DMS79 treated with DMSO at 0.1 percent for 48 hours (cell line): ENCODE measurements at regions not wholly inside any gene's neighbourhood (a gene's known extent, or its start where the extent isn't known, plus 50 kb on each side); places are given as distances from the start of the nearest gene placed in this dataset.
"Not testable (repeated sequence)": the region's sequence is repeated elsewhere in the genome, so short reads cannot be mapped to it uniquely, and the experiment has no call there.

ENCODE experiments used
- DNase-seq: peaks from one replicate; lab custom pipeline; 2025; lab: John Stamatoyannopoulos, UW

- DNase-seq = no peak
These were observed 614.8 kb upstream of the DIPK2B start for GRCh38 chrX:45815441-45815840.

GRCh38 chrX:45811326-45811725 is 610.6 kb upstream of the DIPK2B start:
- no peak for DNase-seq

GRCh38 chrX:45807572-45808425 is 607.1 kb upstream of the DIPK2B start:
- DNase-seq = no peak

GRCh38 chrX:45806410-45807121 is 605.9 kb upstream of the DIPK2B start:
- no peak for DNase-seq

DNA sequence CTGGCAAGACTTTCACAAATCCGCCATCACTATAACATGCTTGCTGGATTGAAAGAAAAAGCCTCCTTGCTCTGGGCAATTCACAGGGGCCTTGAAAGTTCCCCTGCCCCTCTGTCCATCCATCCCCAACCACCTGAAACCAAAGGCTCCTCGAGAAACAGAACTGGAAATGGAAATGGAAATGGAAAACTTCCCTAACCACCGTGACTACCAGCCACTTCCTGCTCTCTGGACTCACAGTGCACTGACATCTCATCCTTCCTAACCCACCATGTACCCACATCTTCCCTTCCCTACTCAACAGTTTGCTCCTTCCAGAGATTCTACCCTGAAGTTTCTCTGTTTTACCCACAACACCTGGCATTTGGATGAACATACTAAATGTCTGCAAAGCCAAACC is 603.6 kb upstream of the DIPK2B start:
- DNase-seq = no peak

DNA sequence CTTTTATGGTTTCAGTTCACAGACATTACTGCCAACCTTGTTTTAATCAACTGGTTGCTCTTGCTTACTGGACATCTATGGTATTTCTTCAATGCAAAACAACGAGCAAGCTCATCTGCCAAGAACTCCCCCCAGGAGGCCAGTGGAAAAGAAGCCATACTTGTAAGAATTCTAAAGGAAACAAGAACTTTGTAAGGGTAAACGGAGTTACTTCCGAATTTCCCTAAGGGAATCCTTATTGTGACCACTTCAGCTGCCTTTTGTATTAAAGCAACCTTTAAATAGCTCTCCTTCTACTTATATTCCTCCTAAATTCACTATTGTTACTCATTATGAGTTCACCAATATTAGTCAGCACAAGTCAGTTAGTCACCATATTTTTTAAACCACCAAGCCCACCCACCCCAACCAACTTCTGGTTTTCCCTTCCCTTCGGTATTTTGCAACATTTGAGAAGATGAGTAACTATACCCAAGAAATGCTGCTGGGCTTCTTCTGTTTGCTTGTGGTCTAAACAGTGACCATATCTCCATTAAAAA is 602.8 kb upstream of the DIPK2B start:
- no peak for DNase-seq

DNA sequence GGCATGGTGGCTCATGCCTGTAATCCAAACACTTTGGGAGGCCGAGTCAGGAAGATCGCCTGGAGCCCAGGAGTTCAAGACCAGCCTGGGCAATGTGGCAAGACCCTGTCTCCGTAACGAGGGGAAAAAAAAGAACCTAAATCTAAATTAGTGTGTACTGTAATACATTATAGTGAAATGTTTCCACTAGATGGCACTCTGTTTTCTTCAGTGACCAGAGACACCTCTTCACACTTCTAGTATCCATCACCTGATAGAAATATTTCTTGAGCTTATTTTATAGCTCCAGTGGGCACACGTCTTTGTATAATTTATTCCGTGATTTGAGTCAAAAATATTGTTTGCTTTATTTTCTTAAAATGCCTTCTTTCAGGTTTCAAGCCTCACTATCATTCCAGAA is 600.9 kb upstream of the DIPK2B start:
- DNase-seq = no peak

DNA sequence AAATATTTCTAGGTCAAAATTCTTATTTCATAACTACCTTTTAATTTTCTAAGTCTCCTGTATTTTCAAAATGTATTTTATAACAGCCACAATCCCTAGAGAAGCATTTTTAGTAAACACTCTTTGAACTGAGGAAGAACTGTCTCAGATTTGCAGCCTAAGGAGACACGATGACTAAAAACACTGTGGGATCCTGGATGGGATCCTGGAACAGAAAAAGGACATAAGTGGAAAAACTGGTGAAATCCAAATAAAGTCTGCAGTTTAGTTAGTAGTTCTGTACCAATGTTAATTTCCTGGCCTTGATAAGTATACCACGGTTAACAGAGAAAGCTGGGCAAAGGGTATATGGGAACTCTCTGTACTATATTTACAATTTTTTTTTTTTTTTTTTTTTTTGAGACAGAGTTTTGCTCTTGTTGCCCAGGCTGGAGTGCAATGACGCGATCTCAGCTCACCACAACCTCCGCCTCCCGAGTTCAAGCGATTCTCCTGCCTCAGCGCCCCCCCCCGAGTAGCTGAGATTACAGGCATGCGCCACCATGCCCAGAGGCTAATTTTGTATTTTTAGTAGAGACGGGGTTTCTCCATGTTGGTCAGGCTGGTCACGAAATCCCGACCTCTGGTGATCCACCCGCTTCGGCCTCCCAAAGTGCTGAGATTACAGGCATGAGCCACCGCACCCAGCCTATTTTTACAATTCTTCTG is 600.2 kb upstream of the DIPK2B start:
- not testable (repeated sequence) for DNase-seq

- DNase-seq = no peak
These were observed 598.9 kb upstream of the DIPK2B start for GRCh38 chrX:45799576-45799975.

DNA sequence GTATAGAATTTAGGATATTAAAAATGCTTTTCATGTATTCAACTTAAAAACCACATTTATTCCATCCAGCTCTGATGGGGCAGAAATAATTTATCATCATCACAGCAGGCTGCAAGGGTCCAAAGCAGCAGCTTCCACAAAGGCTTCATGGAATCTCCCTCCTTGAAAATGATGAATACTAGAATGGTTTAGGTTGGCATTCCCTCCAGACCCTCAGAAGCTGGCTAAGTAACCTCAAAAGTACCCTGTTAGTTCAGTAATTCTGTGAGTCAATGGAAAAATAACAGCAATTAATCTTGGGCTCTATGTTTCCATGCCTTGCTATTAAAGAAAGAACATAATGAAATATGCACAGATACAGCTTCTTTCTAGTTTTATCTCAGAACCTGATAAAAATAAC is 594.9 kb upstream of the DIPK2B start:
- DNase-seq = no peak

- no peak for DNase-seq
These were observed 594.3 kb upstream of the DIPK2B start for GRCh38 chrX:45794995-45795337.

DNA sequence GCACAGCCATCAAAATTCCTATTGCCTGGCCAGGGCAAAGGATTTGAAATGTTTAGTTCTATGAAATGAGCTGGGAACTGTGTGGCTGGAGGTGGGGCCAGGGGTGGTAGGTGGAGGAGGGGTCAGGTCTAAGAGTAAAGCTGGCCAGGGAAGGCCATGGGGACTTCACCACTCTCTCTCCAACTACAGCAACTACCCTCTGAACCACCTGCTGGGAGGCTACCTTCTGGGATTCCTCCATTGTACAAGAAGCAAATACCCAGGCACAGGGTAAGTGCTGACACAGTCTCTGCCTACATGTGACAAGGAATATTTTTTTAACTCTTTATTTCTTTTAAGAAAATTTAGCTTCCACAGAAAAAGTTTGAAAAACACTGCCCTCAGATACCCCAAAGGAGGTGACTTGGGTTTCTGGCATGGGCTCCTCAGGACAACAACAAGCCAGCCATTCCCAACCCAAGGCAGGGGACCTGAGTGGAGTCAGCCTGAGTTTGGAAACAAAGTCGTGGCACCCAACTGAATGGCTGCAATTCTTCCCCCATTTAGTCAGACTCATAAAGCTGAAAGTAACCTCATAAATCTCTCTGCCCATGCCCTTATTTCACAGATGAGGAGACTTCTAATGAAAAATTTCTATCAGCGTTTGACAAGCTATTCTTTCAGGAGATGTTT is 593.8 kb upstream of the DIPK2B start:
- no peak for DNase-seq

- DNase-seq = no peak
These were observed 588.3 kb upstream of the DIPK2B start for GRCh38 chrX:45788941-45789348.

DNA sequence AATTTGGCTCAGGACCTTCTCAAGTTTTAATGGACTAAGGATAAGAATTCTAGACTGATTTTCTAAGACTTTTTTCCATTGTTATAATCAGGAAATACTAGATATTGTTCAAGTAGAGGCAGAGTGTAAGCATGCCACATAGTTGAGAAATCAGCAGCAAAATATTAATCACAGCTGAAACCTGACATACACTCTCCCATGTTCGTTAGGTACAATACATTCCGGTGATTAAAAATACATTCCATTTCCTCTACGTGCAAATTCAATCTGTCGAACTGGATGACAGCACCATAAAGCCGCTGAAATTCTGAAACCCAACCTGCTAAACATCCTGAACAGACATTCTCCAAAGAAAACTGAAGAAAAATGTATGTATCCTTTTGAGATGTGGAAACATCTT is 587.6 kb upstream of the DIPK2B start:
- DNase-seq = no peak

DNA sequence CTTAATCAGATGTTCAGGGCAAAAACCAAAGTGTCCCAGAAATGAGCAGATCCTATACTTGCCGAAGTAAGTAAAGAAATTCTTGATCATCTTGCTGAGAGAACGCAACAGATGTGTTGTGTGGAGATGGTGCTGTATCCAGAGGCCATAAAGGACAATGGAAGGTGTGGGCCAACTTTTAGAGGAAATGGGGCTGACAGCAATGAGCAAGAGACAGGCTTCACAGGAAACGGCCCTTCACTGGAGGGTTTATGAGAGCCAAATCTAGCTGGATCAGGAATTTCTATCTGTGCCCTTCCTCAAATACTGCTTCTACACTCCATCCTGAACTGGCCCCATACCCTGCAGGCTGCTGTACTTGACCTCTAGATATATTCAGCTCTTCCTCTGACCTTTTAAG is 583.9 kb upstream of the DIPK2B start:
- no peak for DNase-seq

DNA sequence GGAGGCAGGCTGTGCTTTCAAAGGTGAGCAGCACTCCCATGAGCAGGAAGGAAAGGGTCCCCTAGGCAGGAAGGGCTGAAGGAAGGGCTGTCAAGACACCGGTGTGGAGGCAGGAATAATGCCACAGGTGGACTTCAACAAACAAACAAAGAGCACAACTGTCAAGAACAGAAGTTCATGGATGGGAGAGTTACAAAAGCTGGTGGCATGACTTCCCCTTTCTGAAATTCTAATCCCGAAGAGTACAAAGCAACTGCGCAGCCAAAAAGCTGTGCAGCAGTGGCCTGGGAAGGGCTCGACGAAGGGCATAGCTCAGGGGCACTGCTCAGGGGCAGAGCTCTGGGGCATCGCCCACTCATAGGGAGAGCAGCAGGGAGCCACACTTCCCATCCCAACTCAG is 582.3 kb upstream of the DIPK2B start:
- no peak for DNase-seq

DNA sequence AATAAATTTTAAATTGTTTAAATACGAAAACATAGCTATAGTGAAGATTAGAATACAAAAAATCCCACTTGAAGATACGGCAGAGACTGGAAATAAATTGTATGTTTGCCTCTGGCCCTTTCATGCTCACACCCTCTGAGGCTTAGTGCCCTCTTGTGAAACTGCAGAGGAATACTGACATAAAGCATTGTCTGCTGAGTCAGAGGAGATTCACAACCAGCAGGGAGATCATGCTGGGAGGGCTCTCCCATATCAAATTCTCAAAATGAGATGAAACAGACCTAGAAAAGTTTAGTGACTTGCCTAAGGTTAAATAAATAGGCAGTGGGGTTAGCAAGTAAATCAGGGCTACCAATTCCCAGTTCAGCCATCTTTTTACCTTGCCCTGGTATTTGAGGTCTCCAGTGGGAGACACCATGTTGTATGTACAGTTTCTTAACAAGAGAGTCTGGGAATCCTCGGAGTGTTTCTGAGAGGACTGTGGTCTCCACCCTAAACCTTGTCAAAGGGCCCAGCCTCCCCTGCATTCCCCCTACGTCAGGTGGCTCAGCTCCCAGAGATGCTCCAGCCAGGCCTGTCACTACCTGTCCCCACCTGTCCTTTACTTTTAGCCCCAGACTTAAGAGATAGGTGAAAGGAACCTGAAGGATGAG is 581.4 kb upstream of the DIPK2B start:
- no peak for DNase-seq

DNA sequence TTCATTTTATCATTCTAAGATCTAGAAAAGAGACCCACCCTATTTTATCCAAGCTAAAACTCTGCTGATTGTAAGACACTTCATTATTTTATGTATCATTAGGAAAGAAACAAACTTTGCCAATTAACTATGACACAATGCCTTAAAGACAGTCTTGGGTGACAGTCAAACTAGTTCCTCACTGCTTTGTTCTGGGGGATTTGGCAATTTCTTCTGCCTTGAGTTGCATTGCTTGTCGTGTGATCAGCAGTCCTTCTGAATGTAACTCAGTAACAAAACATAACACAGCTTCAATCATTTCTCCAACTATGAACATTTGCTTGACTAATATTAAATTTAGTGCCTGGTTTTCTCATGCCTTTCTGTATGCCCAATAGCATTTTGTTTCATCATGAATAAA is 577.9 kb upstream of the DIPK2B start:
- no peak for DNase-seq

DNA sequence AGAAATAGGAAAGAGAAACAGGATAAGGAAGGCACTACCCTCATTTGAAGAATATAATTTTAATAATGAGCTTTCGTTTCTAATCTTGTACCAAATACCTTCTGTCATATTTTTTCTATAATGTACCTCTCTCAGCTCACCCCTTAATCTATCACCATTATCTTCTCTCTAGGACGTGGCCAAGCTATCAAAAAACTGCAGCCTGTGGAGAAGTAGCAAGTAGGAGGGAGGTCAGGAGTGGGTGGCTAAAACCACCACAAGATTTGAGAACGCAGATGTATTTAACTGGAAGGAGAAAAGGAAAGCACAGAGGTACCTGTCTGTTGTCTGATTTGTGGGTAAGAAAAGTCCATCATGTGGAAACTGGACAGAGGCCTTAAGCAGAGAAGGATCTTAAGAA is 576.7 kb upstream of the DIPK2B start:
- DNase-seq = no peak

DNA sequence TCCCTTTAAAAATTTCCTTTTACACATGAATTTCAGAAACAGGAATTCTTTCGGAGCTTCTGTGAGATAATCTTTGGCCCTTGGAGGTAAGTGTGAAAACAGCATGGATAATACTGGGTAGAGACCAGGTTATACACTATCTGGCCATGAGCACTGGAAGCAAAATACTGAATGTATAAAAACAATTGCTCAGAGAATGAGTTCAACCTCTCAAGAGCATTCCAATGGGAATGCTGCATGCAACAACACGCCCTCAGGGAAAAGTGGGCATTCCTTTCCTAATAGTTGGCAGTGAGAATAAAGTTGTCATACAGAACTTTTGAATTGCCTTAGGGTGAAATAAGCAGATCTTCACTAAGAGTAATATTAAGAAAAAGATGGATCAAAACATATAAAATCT is 574.8 kb upstream of the DIPK2B start:
- no peak for DNase-seq

GRCh38 chrX:45774961-45775360 is 574.3 kb upstream of the DIPK2B start:
- no peak for DNase-seq

DNA sequence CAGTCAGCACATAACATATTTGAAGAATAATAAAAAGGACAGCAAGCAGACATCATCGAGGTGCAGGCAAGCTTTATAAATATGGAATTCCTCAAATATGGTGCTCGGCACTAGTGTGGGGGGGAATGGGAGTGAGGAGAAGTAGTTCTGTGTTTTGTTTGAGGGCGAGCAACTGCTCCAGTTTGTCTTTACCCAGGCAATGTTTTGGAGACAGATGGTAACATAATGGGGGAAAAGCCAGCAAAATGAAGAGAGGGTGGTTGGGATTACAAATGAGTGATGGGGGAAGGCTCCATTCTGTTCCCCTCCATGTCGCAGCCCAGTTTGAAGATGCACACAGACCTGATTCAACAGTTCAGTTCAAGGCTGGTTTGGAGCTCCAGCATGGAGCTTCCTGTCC is 572.9 kb upstream of the DIPK2B start:
- no peak for DNase-seq
